ENCODE measurements at regions not wholly inside any gene's neighbourhood (a gene's known extent, or its start where the extent isn't known, plus 50 kb on each side); places are given as distances from the start of the nearest gene placed in this dataset.

GRCh38 chr2:65864619-65865018 lies 432.2 kb upstream of the SPRED2 start:
- Histone ChIP-seq H3K27ac (no peak overlapping the region), H3K9me3 (no peaks in the 10 kb centered on the region), H3K27me3 (no peaks in the 10 kb centered on the region), H3K4me1 (no peaks in the 10 kb centered on the region), H3K36me3 (no peaks in the 10 kb centered on the region), H3K4me3 (replicated peaks in 1 of 3) (no peak overlapping the region)
- WGBS, 2 donors, result 94 to 97% methylated on average over 5 of the region's 5 CpGs
- no peak for TF ChIP-seq POLR2A (IDR thresholded peaks at IDR 0.05)
- TF ChIP-seq CTCF (IDR thresholded peaks at IDR 0.05), result no peak
- DNase-seq, result no peak
- intact Hi-C loops (cut with DNase I), result no loop called here

- no peaks in the 10 kb centered on the region for H3K36me3 ChIP-seq
- TF ChIP-seq POLR2A (IDR thresholded peaks at IDR 0.05) (no peak), CTCF (IDR thresholded peaks at IDR 0.05) (no peak)
- intact Hi-C loops (cut with DNase I), result no loop called here
- DNase-seq, result no peak
- no peak overlapping the region for H3K4me3 ChIP-seq (replicated peaks in 1 of 3)
- H3K27ac ChIP-seq, result no peak overlapping the region
- H3K4me1 ChIP-seq, result no peaks in the 10 kb centered on the region
- H3K9me3 ChIP-seq, result no peaks in the 10 kb centered on the region
- H3K27me3 ChIP-seq, result no peaks in the 10 kb centered on the region
Measured at GRCh38 chr2:65863713-65864112, 431.3 kb upstream of the SPRED2 start.

- no peak for DNase-seq
- H3K27ac ChIP-seq, result no peak overlapping the region
- H3K4me3 ChIP-seq (replicated peaks in 1 of 3), result no peak overlapping the region
- 96 to 99% methylated on average over 3 of the region's 3 CpGs for WGBS, 2 donors
- H3K27me3 ChIP-seq, result no peaks in the 10 kb centered on the region
- no peaks in the 10 kb centered on the region for H3K9me3 ChIP-seq
- no peaks in the 10 kb centered on the region for H3K4me1 ChIP-seq
- H3K36me3 ChIP-seq, result no peaks in the 10 kb centered on the region
- TF ChIP-seq CTCF (IDR thresholded peaks at IDR 0.05) (no peak), POLR2A (IDR thresholded peaks at IDR 0.05) (no peak)
- intact Hi-C loops (cut with DNase I), result no loop called here
Measured at GRCh38 chr2:65856928-65857327, 424.5 kb upstream of the SPRED2 start.

- H3K36me3 ChIP-seq, result no peaks in the 10 kb centered on the region
- no peaks in the 10 kb centered on the region for H3K9me3 ChIP-seq
- no peak overlapping the region for H3K4me3 ChIP-seq (replicated peaks in 1 of 3)
- no peak for DNase-seq
- H3K27me3 ChIP-seq, result no peaks in the 10 kb centered on the region
- intact Hi-C loops (cut with DNase I), result no loop called here
- TF ChIP-seq CTCF (IDR thresholded peaks at IDR 0.05) (no peak), POLR2A (IDR thresholded peaks at IDR 0.05) (no peak)
- H3K4me1 ChIP-seq, result no peaks in the 10 kb centered on the region
- H3K27ac ChIP-seq, result no peak overlapping the region
Measured at GRCh38 chr2:65856423-65856822, 424.0 kb upstream of the SPRED2 start.

GRCh38 chr2:65850695-65851094 lies 418.3 kb upstream of the SPRED2 start:
- Histone ChIP-seq H3K4me3 (replicated peaks in 1 of 3) (no peak overlapping the region), H3K4me1 (no peaks in the 10 kb centered on the region), H3K36me3 (no peaks in the 10 kb centered on the region), H3K27me3 (no peaks in the 10 kb centered on the region), H3K27ac (no peak overlapping the region), H3K9me3 (no peaks in the 10 kb centered on the region)
- TF ChIP-seq CTCF (IDR thresholded peaks at IDR 0.05) (no peak), POLR2A (IDR thresholded peaks at IDR 0.05) (no peak)
- DNase-seq, result no peak
- intact Hi-C loops (cut with DNase I), result no loop called here
